SK-N-SH (cell line): ENCODE measurements at regions not wholly inside any gene's neighbourhood (a gene's known extent, or its start where the extent isn't known, plus 50 kb on each side); places are given as distances from the start of the nearest gene placed in this dataset.

Experiments
- CTCF ChIP-seq: fragments of 200-600 bp; sonication (generic); IDR thresholded peaks from 2 replicates; pipeline ENCODE4 v1.6.1; 2017; ENCODE audit warnings: antibody characterized with exemption, mild to moderate bottlenecking, moderate library complexity
- PBX3 ChIP-seq: IDR thresholded peaks from 2 replicates; pipeline ENCODE4; 2012
- TCF12 ChIP-seq: IDR thresholded peaks from 2 replicates; pipeline ENCODE4 v1.4.0; 2012
- YY1 ChIP-seq: IDR thresholded peaks from 2 replicates; pipeline ENCODE4 v1.4.0; 2012; ENCODE audit warnings: low read depth, mild to moderate bottlenecking

GRCh38 chr4:132228676-132229075 is 920.4 kb upstream of the PCDH10 start:
- no peak for TF ChIP-seq CTCF
- TF ChIP-seq YY1, result no peak
- TF ChIP-seq TCF12, result no peak
- TF ChIP-seq PBX3, result no peak
